CD4-positive, alpha-beta T cell treated with Interleukin-4 for 4 hours (primary cell): ENCODE measurements at regions not wholly inside any gene's neighbourhood (a gene's known extent, or its start where the extent isn't known, plus 50 kb on each side); places are given as distances from the start of the nearest gene placed in this dataset.

Experiments
- DNase-seq: peaks from one replicate; pipeline ENCODE4 v3.0.0-alpha.2; 2020

GRCh38 chr6:169958510-169958909 lies 207.1 kb downstream of the ERMARD start:
- DNase-seq = no peak

GRCh38 chr6:169957351-169957963 lies 206.0 kb downstream of the ERMARD start:
- DNase-seq = no peak

- no peak for DNase-seq
Observed at GRCh38 chr6:169956580-169956979, 205.2 kb downstream of the ERMARD start.

GRCh38 chr6:169955731-169956437 lies 204.5 kb downstream of the ERMARD start:
- DNase-seq = no peak

GRCh38 chr6:169954977-169955376 lies 203.6 kb downstream of the ERMARD start:
- no peak for DNase-seq

GRCh38 chr6:169953686-169954085 lies 202.3 kb downstream of the ERMARD start:
- no peak for DNase-seq

- DNase-seq = peak; percentile 17
Observed at GRCh38 chr6:169950558-169950957, 199.1 kb downstream of the ERMARD start.

GRCh38 chr6:169949511-169950097 lies 198.2 kb downstream of the ERMARD start:
- DNase-seq = no peak

- no peak for DNase-seq
Observed at GRCh38 chr6:169946971-169947370, 195.5 kb downstream of the ERMARD start.

GRCh38 chr6:169945117-169945516 lies 193.7 kb downstream of the ERMARD start:
- DNase-seq = no peak

- DNase-seq = no peak
Observed at GRCh38 chr6:169944415-169944814, 193.0 kb downstream of the ERMARD start.

- no peak for DNase-seq
Observed at GRCh38 chr6:169944061-169944337, 192.6 kb downstream of the ERMARD start.

GRCh38 chr6:169943241-169944060 lies 192.0 kb downstream of the ERMARD start:
- DNase-seq = no peak

- DNase-seq = no peak
Observed at GRCh38 chr6:169942173-169942572, 190.8 kb downstream of the ERMARD start.

GRCh38 chr6:169940481-169941271 lies 189.3 kb downstream of the ERMARD start:
- DNase-seq = no peak

GRCh38 chr6:169939554-169940164 lies 188.2 kb downstream of the ERMARD start:
- no peak for DNase-seq

GRCh38 chr6:169938731-169939130 lies 187.3 kb downstream of the ERMARD start:
- no peak for DNase-seq

GRCh38 chr6:169938262-169938701 lies 186.9 kb downstream of the ERMARD start:
- DNase-seq = no peak

GRCh38 chr6:169937389-169938261 lies 186.2 kb downstream of the ERMARD start:
- no peak for DNase-seq

- no peak for DNase-seq
Observed at GRCh38 chr6:169936355-169936975, 185.0 kb downstream of the ERMARD start.

- no peak for DNase-seq
Observed at GRCh38 chr6:169935861-169936260, 184.4 kb downstream of the ERMARD start.
